HCT116 (cell line): ENCODE measurements at regions not wholly inside any gene's neighbourhood (a gene's known extent, or its start where the extent isn't known, plus 50 kb on each side); places are given as distances from the start of the nearest gene placed in this dataset.
"Not testable (repeated sequence)": the region's sequence is repeated elsewhere in the genome, so short reads cannot be mapped to it uniquely, and the experiment has no call there.

Experiments used
- ATAC-seq: fragments of 200-7000 bp; cut with Tn5 transposase; 2 replicates; pipeline ENCODE4 v1.9.1; 2020; ENCODE audit warnings: mild to moderate bottlenecking, moderate library complexity
- BruUV-seq: library from RNA; stranded (reverse); fragments of 400-500 nt; replicated peaks from 2 replicates; lab custom pipeline; 2021; lab: Mats Ljungman, UMichigan
- CTCF ChIA-PET: fragments of 300-600 bp; sonication (Branson Sonifier 250); formaldehyde crosslinking; loops from one replicate; lab custom pipeline; 2021; ENCODE audit warnings: antibody characterized with exemption; lab: Charles Lee
- POLR2A ChIA-PET: fragments of 300-600, 350-600 bp; sonication (Branson Sonifier 250); formaldehyde crosslinking; loops from one replicate; lab custom pipeline; 2021; ENCODE audit warnings: antibody characterized with exemption; lab: Charles Lee
- RAD21 ChIA-PET, 2 experiments: fragments of 300-600 bp; sonication (Branson Sonifier 250); formaldehyde crosslinking; loops; one replicate each; lab custom pipeline; 2023; ENCODE audit warnings: low total read pairs in 2 of 2; ENCODE audit not compliant: uncharacterized antibody in 2 of 2, unreplicated experiment in 2 of 2, low non-redundant PET in 1 of 2; lab: Charles Lee
- DNase-seq: peaks from one replicate; pipeline ENCODE4 v3.0.0-alpha.2; 2010; ENCODE audit warnings: low read depth, low spot score
- H2AFZ ChIP-seq: fragments of 200-600 bp; shearing (Covaris generic), sonication (generic); 2 replicates; pipeline ENCODE4 v1.6.1; 2017; ENCODE audit warnings: low read depth, mixed run types, mixed read lengths, antibody characterized with exemption, low read length; ENCODE audit not compliant: poor library complexity, severe bottlenecking
- H3K27ac ChIP-seq: 2 replicates; pipeline ENCODE4 v1.5.1; 2012; ENCODE audit warnings: low read depth, low read length
- H3K27me3 ChIP-seq: fragments of 200-600 bp; sonication (generic); 2 replicates; pipeline ENCODE4 v1.6.1; 2016; ENCODE audit warnings: mixed run types, low read length, mixed read lengths; ENCODE audit not compliant: insufficient read depth
- H3K36me3 ChIP-seq, 2 experiments: fragments of 200-500 bp in 1 of 2; fragments of 200-600 bp in 1 of 2; sonication (Bioruptor generic) in 1 of 2; sonication (generic) in 1 of 2; 2 replicates each; pipeline versions ENCODE4 v1.5.1 to v1.6.1; 2014 to 2016; ENCODE audit warnings: low read length in 2 of 2, inconsistent platforms in 1 of 2, mixed read lengths in 1 of 2, mixed run types in 1 of 2; ENCODE audit not compliant: insufficient read depth in 2 of 2, control insufficient read depth in 1 of 2
- H3K4me1 ChIP-seq, 2 experiments: fragments of 200-600 bp in 1 of 2; sonication (generic) in 1 of 2; 2 replicates each; pipeline versions ENCODE4 v1.5.1 to v1.6.1; 2012 to 2017; ENCODE audit warnings: low read length in 2 of 2, inconsistent platforms in 1 of 2, mild to moderate bottlenecking in 1 of 2, mixed read lengths in 1 of 2, mixed run types in 1 of 2, moderate library complexity in 1 of 2; ENCODE audit not compliant: insufficient read depth in 2 of 2, control insufficient read depth in 1 of 2
- H3K4me2 ChIP-seq: fragments of 200-600 bp; sonication (generic); 2 replicates; pipeline ENCODE4 v1.6.1; 2017; ENCODE audit warnings: mixed run types, low read length, mixed read lengths
- H3K4me3 ChIP-seq, 2 experiments: fragments of 200-600 bp in 1 of 2; sonication (generic) in 1 of 2; replicated peaks in 1 of 2; 2 replicates each; pipeline ENCODE4 v1.5.1; 2011 to 2016; ENCODE audit warnings: low read length in 2 of 2, control low read depth in 1 of 2, low read depth in 1 of 2, mild to moderate bottlenecking in 1 of 2, mixed read lengths in 1 of 2, mixed run types in 1 of 2
- H3K79me2 ChIP-seq: fragments of 200-600 bp; sonication (generic); 2 replicates; pipeline ENCODE4 v1.6.1; 2017; ENCODE audit warnings: mild to moderate bottlenecking, mixed run types, low read length, moderate library complexity, mixed read lengths; ENCODE audit not compliant: insufficient read depth
- H3K9ac ChIP-seq: fragments of 200-600 bp; sonication (generic); 2 replicates; pipeline ENCODE4 v1.6.1; 2016; ENCODE audit warnings: low read length, mixed read lengths
- H3K9me2 ChIP-seq: fragments of 200-600 bp; sonication (generic), shearing (Covaris generic); 2 replicates; pipeline ENCODE4 v1.6.1; 2017; ENCODE audit warnings: mixed run types, mild to moderate bottlenecking, moderate library complexity; ENCODE audit not compliant: insufficient read depth
- H3K9me3 ChIP-seq, 2 experiments: fragments of 200-500 bp in 1 of 2; fragments of 200-600 bp in 1 of 2; sonication (Bioruptor generic) in 1 of 2; sonication (generic) in 1 of 2; 2 replicates each; pipeline ENCODE4 v1.6.1; 2014 to 2017; ENCODE audit warnings: low read length in 2 of 2, mixed read lengths in 2 of 2, inconsistent platforms in 1 of 2, low read depth in 1 of 2, mild to moderate bottlenecking in 1 of 2, mixed run types in 1 of 2, moderate library complexity in 1 of 2; ENCODE audit not compliant: control insufficient read depth in 1 of 2, insufficient read depth in 1 of 2
- H4K20me1 ChIP-seq: fragments of 200-600 bp; sonication (generic), shearing (Covaris generic); 2 replicates; pipeline ENCODE4 v1.6.1; 2017; ENCODE audit warnings: mixed run types, mild to moderate bottlenecking, moderate library complexity; ENCODE audit not compliant: insufficient read depth
- CEBPB ChIP-seq: IDR thresholded peaks from 2 replicates; pipeline ENCODE4 v1.6.1; 2012; ENCODE audit warnings: low read depth
- EGR1 ChIP-seq: IDR thresholded peaks from 2 replicates; pipeline ENCODE4 v1.6.1; 2012; ENCODE audit warnings: low read depth
- ELF1 ChIP-seq: IDR thresholded peaks from 2 replicates; pipeline ENCODE4 v1.6.1; 2012; ENCODE audit warnings: low read depth, borderline replicate concordance
- EZH2phosphoT487 ChIP-seq: fragments of 200-600 bp; IDR thresholded peaks from 2 replicates; pipeline ENCODE4 v1.6.1; 2018; ENCODE audit warnings: antibody characterized with exemption, borderline replicate concordance
- FOSL1 ChIP-seq: IDR thresholded peaks from 2 replicates; pipeline ENCODE4 v1.6.1; 2012; ENCODE audit warnings: low read depth
- JUND ChIP-seq: IDR thresholded peaks from 2 replicates; pipeline ENCODE4 v1.6.1; 2012
- POLR2A ChIP-seq: IDR thresholded peaks from 2 replicates; pipeline ENCODE4 v1.7.0; 2011; ENCODE audit warnings: borderline replicate concordance; ENCODE audit not compliant: insufficient read depth, insufficient read length; ENCODE audit errors: extremely low read depth
- SIN3A ChIP-seq: IDR thresholded peaks from 2 replicates; pipeline ENCODE4 v1.6.1; 2012; ENCODE audit warnings: low read depth
- SRF ChIP-seq: IDR thresholded peaks from 2 replicates; pipeline ENCODE4 v1.6.1; 2012; ENCODE audit warnings: low read depth
- TCF7L2 ChIP-seq: IDR thresholded peaks from 2 replicates; pipeline ENCODE4 v1.7.0; 2011; ENCODE audit warnings: borderline replicate concordance, inconsistent platforms; ENCODE audit not compliant: insufficient read depth, insufficient read length; ENCODE audit errors: extremely low read depth
- YY1 ChIP-seq: IDR thresholded peaks from 2 replicates; pipeline ENCODE4 v1.6.1; 2011; ENCODE audit warnings: low read length, low read depth, moderate library complexity, mild to moderate bottlenecking; ENCODE audit not compliant: insufficient replicate concordance; ENCODE audit errors: extremely low read depth
- intact Hi-C: fragments of 100-400 bp; cut with micrococcal nuclease; formaldehyde crosslinking; loops from 2 replicates; pipeline ENCODE4 v1.10.0; 2022
- TF ChIP-seq, protein P1 (sequence below), 3 experiments: fragments of 200-600 bp in 1 of 3; sonication (generic) in 1 of 3; IDR thresholded peaks in 2 of 3; conservative IDR thresholded peaks in 1 of 3; 2 replicates each; pipeline ENCODE4 v1.5.1; 2012 to 2017; ENCODE audit warnings: low read depth in 2 of 3, low read length in 2 of 3, antibody characterized with exemption in 1 of 3, borderline replicate concordance in 1 of 3, control low read depth in 1 of 3, mild to moderate bottlenecking in 1 of 3, mixed read lengths in 1 of 3, mixed run types in 1 of 3, moderate library complexity in 1 of 3; ENCODE audit not compliant: insufficient read depth in 1 of 3
- TF ChIP-seq, protein P2 (sequence below): IDR thresholded peaks from 2 replicates; pipeline ENCODE4 v1.6.1; 2012
- TF ChIP-seq, protein P3 (sequence below): IDR thresholded peaks from 2 replicates; pipeline ENCODE4 v1.6.1; 2012
- TF ChIP-seq, protein P4 (sequence below): IDR thresholded peaks from 2 replicates; pipeline ENCODE4 v1.6.1; 2011; ENCODE audit warnings: mild to moderate bottlenecking, low read length, moderate library complexity; ENCODE audit not compliant: insufficient replicate concordance; ENCODE audit errors: extremely low read depth

DNA sequence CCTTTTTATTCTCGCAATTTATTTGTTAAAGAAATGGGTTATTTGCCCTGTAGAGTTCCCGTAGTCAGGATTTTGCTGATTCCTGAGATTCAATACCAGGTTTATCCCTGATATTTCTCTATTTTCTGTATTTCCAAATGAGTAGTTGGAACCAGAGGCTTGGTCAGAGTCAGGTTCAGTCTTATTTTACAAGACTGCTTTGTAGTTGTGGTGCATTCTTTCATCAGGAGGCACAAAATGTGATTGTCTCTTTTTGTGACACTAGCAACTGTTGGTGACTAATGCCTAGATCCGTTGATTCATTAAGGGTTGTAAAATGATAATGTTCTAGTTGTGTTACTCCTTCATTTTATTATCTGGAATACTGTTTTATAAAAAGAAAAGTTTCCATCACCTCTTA is 95.5 kb upstream of the TPTE start:
- DNase-seq (no peak), ATAC-seq (no peak)
- no peaks in the 10 kb centered on the region for H3K79me2 ChIP-seq
- no peak overlapping the region for H3K27ac ChIP-seq
- CTCF ChIA-PET, result no interaction called here
- H3K9me2 ChIP-seq, result no peaks in the 10 kb centered on the region
- POLR2A ChIA-PET, result no interaction called here
- RAD21 ChIA-PET, result no interaction called here
- BruUV-seq, result no TSS peak
- H3K9me3 ChIP-seq, result peaks cover 56 to 96% of the 10 kb centered on the region in 2 experiments
- no peaks in the 10 kb centered on the region for H4K20me1 ChIP-seq
- no peak overlapping the region for H3K4me3 ChIP-seq
- H3K9ac ChIP-seq, result no peak overlapping the region
- intact Hi-C loops, result no loop called here
- H3K4me1 ChIP-seq, result peaks cover 0 to 13% of the 10 kb centered on the region in 2 experiments; a peak in 2 of 4 replicates
- H2AFZ ChIP-seq, result no peak overlapping the region
- H3K36me3 ChIP-seq, result peaks cover 0 to 2% of the 10 kb centered on the region in 2 experiments; a peak in 1 of 4 replicates
- no peaks in the 10 kb centered on the region for H3K27me3 ChIP-seq
- TF ChIP-seq ELF1 (no peak), JUND (no peak), POLR2A (no peak), SIN3A (no peak), SRF (no peak), EGR1 (no peak), YY1 (no peak), TCF7L2 (no peak), CEBPB (no peak), FOSL1 (no peak), EZH2phosphoT487 (no peak)
- TF ChIP-seq, protein P1, sequence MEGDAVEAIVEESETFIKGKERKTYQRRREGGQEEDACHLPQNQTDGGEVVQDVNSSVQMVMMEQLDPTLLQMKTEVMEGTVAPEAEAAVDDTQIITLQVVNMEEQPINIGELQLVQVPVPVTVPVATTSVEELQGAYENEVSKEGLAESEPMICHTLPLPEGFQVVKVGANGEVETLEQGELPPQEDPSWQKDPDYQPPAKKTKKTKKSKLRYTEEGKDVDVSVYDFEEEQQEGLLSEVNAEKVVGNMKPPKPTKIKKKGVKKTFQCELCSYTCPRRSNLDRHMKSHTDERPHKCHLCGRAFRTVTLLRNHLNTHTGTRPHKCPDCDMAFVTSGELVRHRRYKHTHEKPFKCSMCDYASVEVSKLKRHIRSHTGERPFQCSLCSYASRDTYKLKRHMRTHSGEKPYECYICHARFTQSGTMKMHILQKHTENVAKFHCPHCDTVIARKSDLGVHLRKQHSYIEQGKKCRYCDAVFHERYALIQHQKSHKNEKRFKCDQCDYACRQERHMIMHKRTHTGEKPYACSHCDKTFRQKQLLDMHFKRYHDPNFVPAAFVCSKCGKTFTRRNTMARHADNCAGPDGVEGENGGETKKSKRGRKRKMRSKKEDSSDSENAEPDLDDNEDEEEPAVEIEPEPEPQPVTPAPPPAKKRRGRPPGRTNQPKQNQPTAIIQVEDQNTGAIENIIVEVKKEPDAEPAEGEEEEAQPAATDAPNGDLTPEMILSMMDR (IDR thresholded peaks at IDR 0.05 in 2 of 3, conservative IDR thresholded peaks at IDR 0.05 in 1 of 3; ENCODE audit: borderline replicate concordance in 1 of 3, insufficient read depth in 1 of 3, low read depth in 2 of 3, low read length in 2 of 3), result no peak
- TF ChIP-seq, protein P2, sequence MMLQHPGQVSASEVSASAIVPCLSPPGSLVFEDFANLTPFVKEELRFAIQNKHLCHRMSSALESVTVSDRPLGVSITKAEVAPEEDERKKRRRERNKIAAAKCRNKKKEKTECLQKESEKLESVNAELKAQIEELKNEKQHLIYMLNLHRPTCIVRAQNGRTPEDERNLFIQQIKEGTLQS, result no peak
- TF ChIP-seq, protein P3, sequence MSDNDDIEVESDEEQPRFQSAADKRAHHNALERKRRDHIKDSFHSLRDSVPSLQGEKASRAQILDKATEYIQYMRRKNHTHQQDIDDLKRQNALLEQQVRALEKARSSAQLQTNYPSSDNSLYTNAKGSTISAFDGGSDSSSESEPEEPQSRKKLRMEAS, result no peak
- TF ChIP-seq, protein P4, sequence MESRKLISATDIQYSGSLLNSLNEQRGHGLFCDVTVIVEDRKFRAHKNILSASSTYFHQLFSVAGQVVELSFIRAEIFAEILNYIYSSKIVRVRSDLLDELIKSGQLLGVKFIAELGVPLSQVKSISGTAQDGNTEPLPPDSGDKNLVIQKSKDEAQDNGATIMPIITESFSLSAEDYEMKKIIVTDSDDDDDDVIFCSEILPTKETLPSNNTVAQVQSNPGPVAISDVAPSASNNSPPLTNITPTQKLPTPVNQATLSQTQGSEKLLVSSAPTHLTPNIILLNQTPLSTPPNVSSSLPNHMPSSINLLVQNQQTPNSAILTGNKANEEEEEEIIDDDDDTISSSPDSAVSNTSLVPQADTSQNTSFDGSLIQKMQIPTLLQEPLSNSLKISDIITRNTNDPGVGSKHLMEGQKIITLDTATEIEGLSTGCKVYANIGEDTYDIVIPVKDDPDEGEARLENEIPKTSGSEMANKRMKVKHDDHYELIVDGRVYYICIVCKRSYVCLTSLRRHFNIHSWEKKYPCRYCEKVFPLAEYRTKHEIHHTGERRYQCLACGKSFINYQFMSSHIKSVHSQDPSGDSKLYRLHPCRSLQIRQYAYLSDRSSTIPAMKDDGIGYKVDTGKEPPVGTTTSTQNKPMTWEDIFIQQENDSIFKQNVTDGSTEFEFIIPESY, result no peak
- H3K4me2 ChIP-seq, result no peak overlapping the region

DNA sequence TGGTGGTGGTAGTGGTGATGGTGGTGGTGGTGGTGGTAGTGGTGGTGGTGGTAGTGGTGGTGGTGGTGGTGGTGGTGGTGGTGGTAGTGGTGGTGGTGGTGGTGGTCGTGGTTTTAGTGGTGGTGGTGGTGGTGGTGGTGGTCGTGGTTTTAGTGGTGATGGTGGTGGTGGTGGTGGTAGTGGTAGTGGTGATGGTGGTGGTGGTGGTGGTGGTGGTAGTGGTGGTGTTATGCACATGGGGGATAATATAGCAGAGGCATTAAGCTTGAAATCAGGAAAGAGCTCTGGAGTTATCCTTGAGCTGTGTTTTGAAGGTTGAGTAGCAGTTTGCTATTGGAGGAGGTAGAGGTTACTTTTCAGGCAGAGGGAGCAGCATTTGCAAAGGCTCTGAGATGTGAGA is 94.6 kb upstream of the TPTE start:
- H4K20me1 ChIP-seq, H2AFZ ChIP-seq, H3K27ac ChIP-seq, intact Hi-C loops, H3K4me3 ChIP-seq, BruUV-seq, H3K27me3 ChIP-seq, RAD21 ChIA-PET, H3K79me2 ChIP-seq, ATAC-seq, H3K4me2 ChIP-seq, H3K9ac ChIP-seq, DNase-seq, CTCF ChIA-PET, H3K9me2 ChIP-seq, POLR2A ChIA-PET, H3K36me3 ChIP-seq: not testable (repeated sequence)
- peaks cover 0 to 13% of the 10 kb centered on the region in 2 experiments; a peak in 2 of 4 replicates for H3K4me1 ChIP-seq
- peaks cover 58 to 96% of the 10 kb centered on the region in 2 experiments for H3K9me3 ChIP-seq
